CD4-positive, alpha-beta T cell treated with Interferon alpha-2 for 1 hour (primary cell): ENCODE measurements at regions not wholly inside any gene's neighbourhood (a gene's known extent, or its start where the extent isn't known, plus 50 kb on each side); places are given as distances from the start of the nearest gene placed in this dataset.

Source experiments
- DNase-seq, 2 donors: peaks; one replicate each; pipeline ENCODE4 v3.0.0-alpha.2; 2020 to 2022

DNA sequence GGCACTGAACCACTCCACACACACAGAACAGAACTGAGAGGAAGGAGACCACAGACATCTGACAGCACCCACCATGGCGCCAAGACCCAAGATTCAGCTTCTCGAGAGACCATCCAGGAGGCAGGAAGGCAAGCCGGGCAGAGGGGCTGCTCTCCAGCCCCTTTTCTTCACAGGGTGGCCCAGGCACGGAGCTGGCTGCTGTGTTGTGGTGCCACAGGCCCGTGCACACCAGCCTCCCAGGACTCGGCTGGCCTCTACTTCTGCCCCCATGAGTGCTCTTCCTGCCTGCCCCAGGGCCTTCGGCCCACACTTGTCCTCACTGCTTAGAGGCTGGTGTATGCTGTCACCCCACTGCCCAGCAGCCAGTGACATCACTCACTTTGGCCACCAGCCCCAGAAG, 547.6 kb upstream of the RAB6C start:
- no peak for DNase-seq

DNA sequence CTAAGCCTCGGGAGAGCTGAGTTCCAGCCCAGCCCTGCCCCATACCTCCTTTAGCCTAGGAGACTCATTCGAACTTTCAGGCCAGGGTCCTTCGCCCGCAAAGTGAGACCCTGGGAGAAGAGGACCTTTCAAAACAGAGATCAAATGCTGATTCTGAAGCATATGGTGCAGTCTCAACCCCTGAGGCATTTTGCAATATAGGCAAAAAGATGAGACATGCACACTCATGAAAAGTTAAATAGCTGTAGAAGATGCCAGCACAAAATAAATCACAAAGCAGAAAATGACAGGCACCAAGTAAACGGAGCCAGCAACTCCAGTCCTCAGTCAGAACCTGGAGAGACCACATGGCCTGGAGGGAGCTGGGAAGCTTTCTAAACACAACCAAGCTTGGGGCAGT, 542.7 kb upstream of the RAB6C start:
- no peak for DNase-seq

DNA sequence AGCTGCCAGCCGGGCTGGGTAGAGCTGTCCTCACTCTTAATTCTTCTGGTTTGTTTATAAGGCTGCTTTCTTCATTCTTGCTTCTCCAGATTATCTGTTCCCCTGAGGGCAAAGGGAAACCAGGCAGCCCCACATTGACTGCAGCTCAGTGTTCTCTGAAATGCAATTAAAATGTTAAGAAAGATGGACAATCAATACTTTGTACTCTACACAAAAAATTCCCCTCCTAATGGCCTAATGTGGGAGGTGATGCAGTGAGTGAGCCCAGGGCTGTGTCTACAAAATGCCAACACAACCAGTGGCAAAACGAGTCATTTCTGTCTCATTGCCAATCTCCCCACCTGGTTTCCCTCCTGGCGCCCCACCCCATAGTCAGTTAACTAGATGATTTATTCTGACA, 541.7 kb upstream of the RAB6C start:
- no peak for DNase-seq

DNA sequence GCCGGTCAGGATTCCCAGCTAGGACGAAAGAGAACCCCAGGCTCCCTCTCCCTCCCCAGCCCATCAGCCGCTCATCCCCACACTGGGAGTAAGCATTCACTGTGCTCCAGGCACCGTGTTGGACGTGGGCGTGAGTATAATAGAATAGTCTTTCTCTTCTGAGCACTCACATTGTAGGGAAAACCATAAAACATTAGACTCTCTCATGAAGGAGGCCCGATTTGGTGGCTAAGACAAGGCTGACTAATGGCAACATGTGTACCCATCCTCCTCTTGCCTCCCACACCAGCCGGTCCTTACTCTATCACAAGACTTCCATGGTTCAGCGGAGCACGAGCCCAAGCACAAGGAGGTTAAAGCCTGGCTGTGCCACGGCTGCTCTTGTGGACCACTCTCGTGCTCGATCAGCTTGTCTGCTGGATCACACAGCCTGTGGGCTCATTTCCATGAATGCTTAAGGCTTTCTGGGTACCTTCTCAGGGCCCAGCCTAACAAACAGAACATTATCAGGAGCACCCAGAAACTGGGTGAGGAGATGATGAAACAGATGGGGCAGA, 540.9 kb upstream of the RAB6C start:
- DNase-seq, result no peak

DNA sequence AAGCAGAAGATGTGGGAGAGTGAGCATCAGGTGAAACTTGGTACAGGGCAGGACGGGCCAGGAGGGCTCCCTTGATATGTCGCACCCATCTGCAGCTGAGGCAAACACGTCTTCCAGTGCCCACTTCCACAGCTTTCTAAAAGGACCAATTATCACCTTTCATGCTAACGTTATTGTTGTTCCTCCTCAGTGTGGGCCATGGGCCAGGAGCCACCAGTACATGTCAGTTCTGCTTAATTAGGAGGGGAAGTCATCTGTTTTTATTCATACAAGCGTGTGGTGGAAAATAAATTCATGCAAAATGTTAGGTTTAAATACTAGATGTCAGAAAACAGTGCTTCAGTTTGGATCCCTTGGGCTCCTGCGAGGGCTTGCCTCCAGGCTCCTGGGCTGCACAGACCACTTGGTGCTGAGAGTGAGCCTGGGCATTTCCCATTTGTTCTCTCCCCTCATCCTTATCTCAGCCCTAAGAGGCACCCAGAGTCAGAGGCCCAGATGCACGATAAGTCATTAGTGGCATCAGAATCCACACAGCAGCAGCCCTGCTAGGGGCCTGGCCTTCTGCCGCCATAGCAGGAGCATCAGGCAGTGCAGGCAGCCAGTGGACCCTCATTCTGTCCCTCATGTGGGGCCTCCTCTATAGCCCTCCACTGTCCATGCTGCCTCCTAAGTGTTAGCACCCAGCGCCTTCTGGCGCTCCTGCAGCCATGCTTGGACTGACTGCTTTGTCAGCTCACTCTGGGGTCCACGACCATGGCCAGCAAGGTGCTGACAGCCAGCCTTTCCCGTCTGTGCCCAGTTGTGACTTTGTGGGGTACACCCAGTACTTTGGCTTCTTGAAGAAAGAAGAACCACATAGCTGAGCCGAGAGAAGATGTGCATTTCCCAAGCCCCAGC, 539.8 kb upstream of the RAB6C start:
- DNase-seq, result no peak

DNA sequence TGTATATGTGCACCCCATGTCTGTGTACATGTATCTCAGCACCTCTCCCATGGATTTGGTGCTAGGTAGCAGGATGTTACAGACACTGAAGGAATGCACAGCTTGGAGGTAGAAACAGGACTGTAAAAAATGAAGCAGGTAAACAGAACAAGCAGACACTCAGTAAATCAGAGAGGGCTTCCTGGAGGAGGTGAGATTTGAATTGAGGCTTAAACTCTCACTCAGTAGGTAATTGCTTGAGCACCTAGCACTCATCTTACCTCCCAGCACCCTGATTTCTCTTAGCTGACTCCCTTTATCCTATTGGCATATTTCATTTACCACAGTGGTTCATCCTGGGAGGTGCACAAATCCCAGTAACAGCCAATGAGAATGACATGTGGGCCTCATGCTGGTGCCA, 537.9 kb upstream of the RAB6C start:
- no peak for DNase-seq

DNA sequence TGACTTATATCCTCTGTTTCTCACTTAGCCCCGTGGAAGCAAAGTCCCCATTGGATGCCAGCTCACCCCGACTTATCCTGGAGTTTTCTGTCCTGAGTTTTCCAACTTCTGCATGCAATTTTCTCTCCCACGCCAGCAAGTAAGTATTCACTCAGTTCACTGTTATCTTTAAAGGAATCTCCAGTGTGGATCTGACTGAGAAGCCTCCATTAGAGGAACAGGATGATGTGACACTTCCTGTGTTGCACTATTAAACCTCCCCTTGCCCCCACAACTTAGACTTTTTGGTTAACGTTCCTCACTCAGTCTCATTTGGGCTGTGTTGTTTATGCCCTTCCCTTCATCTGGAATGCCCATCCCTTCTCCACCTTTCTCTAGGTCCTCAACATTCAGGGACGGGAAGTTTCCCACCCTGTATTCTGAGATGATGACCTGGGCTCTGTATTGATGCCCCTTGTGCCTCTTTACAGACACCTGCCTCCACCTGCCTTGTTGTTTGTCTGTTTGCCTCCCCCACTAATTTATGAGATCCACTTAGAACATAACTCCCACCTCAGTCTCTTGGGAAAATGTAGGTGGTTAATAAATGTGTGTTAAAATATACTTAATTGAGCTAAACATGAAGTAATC, 536.1 kb upstream of the RAB6C start:
- DNase-seq, result no peak

DNA sequence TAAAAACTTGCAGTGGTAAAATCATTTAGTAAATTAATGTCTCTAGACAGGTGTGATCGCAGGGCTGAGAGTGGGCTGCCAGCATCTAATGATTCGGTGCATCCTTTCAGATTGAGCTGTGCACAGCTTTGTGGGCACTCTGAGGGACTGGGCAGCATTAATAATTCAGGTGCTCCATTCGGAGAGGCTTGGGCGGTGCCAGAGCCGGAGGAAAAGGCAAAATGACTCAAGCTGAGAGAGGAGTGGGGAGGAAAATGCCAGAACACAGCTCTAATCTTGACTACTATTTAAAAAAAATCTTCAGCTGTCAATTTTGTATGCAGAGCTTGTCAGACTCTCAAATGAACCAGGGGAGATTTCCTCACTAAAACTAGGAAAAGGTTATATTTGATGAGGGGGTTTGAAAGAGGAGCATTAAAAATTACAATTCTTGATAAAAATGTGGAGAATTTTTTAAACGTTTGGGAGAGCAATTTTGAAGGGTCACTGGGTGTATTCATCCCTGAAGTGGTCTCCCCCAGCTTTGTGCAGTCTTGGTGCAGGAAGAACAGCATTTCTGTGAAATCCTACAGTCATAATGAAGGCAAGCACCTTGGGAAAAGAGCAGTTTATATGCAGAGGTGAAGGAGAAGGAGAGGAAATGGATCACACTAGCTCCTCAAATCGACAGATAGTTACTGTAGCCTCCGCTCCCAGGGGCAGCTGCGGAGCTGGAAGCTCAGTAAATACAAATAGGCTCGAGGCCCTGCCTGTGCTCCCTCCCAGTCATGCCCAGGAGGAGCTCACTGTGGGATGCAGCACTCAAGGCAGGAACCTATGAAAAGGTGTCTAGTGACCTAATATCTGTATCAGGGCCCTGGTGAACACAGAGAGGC, 535.4 kb upstream of the RAB6C start:
- no peak for DNase-seq

DNA sequence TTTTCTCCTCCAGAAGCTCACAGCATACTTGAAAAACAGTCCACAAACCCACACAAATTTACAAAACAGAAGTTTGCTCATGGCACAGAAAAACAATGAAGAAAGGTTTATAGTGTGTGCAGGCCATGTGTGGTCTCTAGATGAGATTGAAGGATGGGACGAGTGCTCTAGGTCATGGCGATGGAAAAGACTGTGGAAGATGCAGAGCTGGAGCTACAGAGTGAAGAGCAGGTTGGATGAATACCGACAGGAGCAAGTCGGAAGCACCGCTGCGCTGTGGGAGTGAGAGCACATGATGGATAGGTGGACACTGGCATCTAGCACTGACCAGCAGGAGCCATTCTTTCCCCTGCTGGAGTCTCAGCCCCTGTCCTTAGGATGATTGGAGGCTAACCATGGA, 534.7 kb upstream of the RAB6C start:
- no peak for DNase-seq

DNA sequence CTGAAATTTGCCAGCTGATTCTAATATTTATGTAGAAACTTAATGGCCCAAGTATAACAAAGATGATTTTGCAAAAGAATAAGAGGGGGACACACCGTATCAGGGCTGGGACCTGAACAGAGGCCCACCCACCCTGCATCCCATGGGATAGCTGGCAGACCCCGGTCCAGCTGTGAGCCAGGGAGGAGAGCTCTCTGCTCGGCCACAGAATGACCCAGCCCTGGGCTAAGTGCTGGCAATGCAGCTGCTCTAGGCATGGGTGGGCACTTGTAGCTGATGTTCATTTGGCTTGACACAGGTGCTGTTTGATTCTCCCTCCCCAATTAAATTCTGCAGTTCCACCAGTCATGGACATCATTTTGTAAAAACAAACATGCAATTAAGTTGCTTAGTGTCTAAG, 522.8 kb upstream of the RAB6C start:
- no peak for DNase-seq

DNA sequence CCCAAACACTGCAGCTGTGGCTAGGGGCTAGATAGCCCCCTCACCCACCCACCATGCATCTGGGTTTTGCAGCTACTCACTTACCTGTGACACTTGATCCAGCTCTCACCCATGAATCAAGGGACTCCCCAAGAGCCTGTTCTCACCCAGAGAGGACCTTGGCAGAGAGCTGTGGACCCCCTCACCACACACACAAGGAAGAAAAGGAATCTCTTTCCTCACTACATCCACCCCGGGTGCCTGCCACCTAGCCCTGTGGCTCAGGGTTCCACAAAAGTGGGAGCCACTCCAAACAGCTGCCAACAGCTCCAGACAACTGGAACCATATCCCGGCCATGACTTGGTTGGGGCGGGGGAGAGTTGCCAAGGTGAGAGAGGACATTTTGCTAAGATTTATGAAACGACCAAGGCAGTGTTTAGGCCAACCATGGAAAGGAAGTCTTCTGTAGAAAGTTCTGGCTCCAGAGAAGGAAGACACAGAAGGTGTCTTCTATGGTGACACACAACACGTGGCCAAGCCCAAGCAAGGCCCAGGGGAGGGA, 522.1 kb upstream of the RAB6C start:
- DNase-seq, result no peak

DNA sequence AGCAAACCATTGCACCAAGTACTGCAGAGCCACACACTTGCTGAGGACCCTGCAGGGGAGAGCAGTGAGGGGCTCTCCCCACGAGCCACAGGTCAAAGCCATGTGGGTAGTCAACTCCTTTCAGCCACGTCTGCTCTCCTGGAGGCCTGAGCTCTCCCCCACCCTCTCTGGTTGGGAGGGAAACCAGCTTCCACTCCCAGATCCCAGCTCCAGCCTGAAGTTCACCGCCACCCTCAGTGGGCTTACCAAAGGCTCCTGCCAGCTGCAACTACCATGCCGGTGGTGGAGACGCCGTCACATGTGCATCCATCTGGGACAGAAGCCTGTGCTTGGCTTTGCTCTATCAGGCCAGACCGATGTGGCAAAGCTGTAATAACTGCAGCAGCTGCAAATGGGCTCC, 521.5 kb upstream of the RAB6C start:
- no peak for DNase-seq

DNA sequence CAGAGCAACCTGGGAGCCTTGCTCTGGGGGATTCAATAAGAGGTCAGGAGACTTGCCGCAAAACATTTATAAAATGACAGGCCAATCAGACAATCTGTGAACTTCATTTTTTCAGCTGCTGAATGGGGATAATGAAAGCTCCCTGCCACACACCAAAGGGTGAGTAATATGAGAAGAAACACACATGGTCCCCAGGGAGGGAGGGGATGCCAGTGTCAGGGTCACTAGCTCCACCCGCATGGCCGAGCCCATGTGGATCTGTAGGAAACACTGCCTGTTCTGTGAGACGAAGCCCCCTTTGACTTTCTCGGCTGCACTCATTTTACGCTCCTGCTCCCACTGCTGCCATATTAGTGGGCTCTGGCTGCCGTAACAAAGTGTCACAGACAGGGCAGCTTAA, 521.0 kb upstream of the RAB6C start:
- no peak for DNase-seq

DNA sequence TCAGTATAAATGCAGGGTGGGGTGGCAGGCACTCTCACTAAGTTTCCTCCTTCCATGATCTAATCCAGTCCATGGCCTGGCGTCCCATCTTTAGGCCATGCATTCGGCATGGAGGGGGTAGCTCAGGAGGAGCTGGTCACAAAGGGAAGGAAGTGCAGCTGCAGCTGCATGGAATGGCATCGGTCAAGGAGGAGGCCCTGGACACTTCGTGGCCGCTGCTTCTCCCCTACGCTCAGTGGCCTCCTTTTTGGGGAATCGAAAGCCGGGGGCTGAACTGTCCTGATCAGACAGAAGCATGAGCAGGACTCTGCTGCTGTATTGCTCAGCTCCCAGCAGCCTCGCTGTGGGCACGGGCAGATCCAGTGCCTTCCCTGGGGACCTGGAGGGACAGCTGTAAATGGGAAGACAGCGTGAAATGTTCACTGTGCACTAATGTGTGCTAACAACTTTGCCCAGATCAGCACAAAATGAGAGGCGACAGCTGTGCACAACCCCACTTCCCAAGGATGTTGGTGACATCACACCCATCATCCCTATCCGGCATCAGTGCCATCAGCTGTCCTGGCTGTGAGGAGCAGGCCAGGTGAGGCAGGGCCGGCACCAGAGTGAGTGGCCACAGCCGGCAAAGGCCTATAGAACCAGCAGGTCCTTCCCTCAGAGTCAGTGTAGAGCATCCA, 520.1 kb upstream of the RAB6C start:
- DNase-seq, result no peak

DNA sequence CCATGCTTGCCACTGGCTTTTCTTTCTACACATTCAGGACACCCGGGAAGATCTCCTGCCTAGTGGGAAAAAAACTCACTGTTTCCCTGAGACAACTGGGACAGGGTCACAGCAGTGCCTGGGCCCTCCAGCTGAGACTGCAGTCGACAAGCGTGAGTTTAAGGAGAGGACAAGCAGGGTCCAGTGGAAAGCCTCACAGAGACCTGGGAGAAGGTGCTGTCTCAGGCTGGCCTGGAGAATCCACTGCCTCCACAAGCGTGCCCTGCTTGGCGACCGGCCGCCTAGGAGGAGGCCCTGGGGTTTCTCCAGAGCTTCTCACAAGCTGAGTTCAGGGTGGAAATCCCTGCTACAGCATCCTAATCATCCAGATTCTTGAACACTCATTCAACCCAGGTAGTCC, 519.6 kb upstream of the RAB6C start:
- no peak for DNase-seq

DNA sequence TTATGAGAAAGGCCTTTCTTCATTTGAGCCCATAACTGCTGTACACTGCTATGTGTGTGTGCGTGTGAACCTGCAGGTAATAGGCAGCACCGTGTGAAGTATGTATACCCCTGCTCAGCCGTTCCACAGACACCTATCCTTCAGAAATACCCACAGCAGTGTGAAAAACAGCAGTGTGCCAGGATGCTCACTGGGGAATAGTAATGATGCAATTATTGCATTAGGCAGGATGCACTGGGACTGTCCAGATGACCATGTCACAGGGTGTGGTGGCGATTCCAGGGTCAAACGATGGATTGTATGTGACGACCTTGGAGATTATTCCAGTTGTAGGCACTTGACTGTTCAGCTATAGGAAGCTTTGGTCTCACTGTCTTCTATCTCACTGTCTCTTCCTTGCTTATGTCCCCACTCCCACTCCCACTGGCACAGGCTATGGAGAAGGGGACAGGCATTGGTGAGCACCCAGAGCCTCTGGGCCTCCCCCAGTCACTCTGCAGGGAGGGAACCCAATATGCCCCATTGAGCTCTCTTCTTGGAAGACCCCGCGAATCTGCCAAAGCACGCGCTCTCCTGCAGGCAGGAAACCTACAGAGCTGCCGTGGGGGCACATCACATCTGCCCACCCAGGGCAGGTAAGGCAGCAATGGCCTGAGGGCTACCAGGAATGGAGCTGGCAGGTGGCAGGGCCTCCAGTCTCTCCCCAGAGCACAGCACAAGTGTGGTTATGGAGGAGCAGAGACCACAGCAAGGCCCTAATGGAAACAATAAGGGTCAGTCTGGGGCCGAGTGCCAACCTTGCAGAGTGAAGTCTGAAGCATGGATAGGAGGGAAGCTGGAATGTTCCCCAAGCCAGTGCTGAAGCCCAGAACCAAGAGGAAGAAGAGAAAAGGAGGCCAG, 518.9 kb upstream of the RAB6C start:
- DNase-seq, result no peak

DNA sequence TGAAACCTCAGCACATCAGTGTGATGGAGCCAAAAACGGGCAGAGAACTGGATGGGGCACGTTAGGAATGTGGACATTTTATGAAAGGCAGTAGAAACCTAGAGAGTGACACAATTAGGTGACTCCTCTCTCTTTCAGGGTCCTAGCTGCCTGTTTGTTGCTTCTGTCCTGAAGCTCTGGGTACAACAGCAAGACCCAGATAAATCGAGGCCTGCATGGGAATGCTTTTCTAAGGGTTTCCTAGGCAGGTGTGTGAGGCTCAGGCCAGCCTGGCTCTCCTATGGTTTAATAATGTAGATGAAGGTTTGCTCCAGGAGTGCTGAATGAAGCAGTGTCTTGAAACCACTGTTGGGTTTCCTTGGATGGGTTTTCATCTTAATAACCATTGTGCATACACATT, 517.1 kb upstream of the RAB6C start:
- DNase-seq, result no peak

DNA sequence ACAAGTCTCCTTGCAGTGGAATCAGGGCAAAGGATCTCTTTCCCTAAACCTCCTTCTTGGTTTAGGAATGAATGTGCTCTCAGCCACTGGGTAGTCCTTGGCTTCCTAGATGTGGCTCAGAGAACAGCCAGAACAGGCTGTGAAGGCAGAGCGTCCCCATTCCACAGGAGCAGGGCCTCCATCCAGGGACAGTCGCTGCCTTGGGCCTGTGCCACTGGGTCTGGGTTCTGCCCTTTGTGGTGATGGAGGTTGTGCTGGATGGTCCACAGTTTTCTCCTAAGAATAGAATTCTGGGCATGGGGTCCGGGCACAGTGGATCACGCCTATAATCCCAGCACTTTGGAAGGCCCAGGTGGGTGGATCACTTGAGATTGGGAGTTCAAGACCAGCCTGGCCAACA, 516.5 kb upstream of the RAB6C start:
- DNase-seq, result no peak

DNA sequence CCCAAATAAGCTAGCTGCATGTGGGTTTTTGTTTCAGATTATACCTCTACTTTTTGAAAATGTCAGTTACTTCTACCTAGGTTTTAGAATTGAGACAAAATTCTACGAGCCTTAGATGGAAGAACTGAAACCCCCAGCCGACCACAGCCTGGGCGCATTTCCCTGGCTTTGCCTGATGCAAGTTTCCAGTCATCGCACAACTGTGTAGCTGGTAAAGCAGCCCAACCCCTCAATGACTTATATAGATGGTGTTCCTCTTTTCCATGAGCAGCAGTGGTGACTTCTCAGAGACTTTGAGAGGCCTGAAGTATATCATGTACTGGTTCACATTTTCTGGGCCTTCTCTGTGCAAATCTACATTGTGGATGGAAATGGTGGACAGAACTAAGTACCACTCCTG, 515.4 kb upstream of the RAB6C start:
- DNase-seq, result no peak

DNA sequence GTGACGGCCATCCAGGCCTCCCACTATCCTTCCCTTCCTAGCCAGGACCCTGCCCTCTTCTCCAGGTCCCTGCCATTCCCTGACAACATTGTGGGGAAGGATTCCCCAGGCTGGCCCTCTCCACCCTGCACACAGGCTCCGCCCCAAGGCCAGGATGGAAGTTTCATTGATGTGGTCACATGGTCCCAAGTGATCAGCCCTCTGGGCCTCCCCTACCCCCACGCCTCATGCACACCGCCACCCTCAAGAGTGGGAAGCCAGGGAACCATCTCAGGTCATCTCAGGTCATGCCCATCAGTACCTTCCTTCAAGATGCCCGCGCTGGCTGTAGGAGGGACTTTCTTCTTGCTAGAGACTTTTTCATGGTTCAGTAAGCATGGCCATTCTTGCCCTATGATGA, 514.8 kb upstream of the RAB6C start:
- DNase-seq, result no peak

DNA sequence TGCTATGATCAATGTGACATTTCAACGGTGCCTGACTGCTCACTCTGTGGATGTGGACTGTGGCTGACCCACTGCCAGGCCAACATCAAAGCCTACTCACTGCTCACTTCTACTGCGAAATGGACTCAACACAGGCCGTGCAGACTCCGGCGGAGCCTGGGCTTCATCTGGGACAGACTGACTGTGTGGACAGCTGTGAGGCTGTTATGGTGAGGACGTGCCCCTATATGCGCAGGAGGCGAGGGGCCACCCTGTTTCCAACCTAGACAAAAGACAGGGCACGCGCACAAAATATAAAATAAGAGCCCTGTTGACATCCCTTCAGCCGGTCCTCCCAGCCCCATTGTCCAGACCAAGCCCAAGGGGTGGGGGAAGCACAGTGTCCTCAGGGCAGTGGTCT, 514.4 kb upstream of the RAB6C start:
- no peak for DNase-seq
